Keratinocyte (primary cell): ENCODE measurements at regions not wholly inside any gene's neighbourhood (a gene's known extent, or its start where the extent isn't known, plus 50 kb on each side); places are given as distances from the start of the nearest gene placed in this dataset.

ENCODE experiments used
- DNase-seq: peaks from one replicate; pipeline ENCODE4 v3.0.0-alpha.2; 2011; ENCODE audit warnings: low read depth, missing footprints, low spot score
- FAIRE-seq: peaks from 2 replicates; lab custom pipeline; 2011; peaks lifted over from hg19 to GRCh38; lab: Jason Lieb, UNC
- H2AFZ ChIP-seq: 2 replicates; pipeline ENCODE4 v1.6.0; 2012; ENCODE audit warnings: low read length, control low read depth, inconsistent platforms; ENCODE audit not compliant: control insufficient read depth
- H3K27ac ChIP-seq: 2 replicates; pipeline ENCODE4 v1.5.1; 2011; ENCODE audit warnings: low read length; ENCODE audit not compliant: control insufficient read depth, insufficient read depth
- H3K27me3 ChIP-seq: 3 replicates; pipeline ENCODE4 v1.6.0; 2011; ENCODE audit warnings: low read length; ENCODE audit not compliant: control insufficient read depth, insufficient read depth; ENCODE audit errors: extremely low read depth
- H3K36me3 ChIP-seq, 2 experiments: 2 replicates in 1 of 2; 3 replicates in 1 of 2; pipeline ENCODE4 v1.5.1; 2011; ENCODE audit warnings: low read length in 2 of 2, mild to moderate bottlenecking in 1 of 2; ENCODE audit not compliant: control insufficient read depth in 2 of 2, insufficient read depth in 2 of 2; ENCODE audit errors: extremely low read depth in 1 of 2
- H3K4me1 ChIP-seq: 3 replicates; pipeline ENCODE4 v1.5.1; 2011; ENCODE audit warnings: low read length; ENCODE audit not compliant: control insufficient read depth, insufficient read depth; ENCODE audit errors: extremely low read depth
- H3K4me2 ChIP-seq: 3 replicates; pipeline ENCODE4 v1.6.0; 2011; ENCODE audit warnings: low read depth, low read length; ENCODE audit not compliant: control insufficient read depth, insufficient read depth; ENCODE audit errors: extremely low read depth
- H3K4me3 ChIP-seq, 3 experiments: fragments of 200-600 bp in 1 of 3; sonication (generic) in 1 of 3; 2 replicates in 2 of 3; 3 replicates in 1 of 3; pipeline ENCODE4 v1.5.1; 2011 to 2016; ENCODE audit warnings: low read length in 3 of 3, mild to moderate bottlenecking in 3 of 3, control low read depth in 2 of 3, inconsistent platforms in 1 of 3, low read depth in 1 of 3, mixed read lengths in 1 of 3, mixed run types in 1 of 3, moderate library complexity in 1 of 3; ENCODE audit not compliant: control insufficient read depth in 2 of 3, insufficient read depth in 2 of 3; ENCODE audit errors: extremely low read depth in 1 of 3
- H3K79me2 ChIP-seq: 2 replicates; pipeline ENCODE4 v1.6.0; 2012; ENCODE audit warnings: low read length; ENCODE audit not compliant: control insufficient read depth, insufficient read depth
- H3K9ac ChIP-seq: 3 replicates; pipeline ENCODE4 v1.6.0; 2011; ENCODE audit warnings: low read length; ENCODE audit not compliant: control insufficient read depth, insufficient read depth; ENCODE audit errors: extremely low read depth
- H3K9me1 ChIP-seq: 3 replicates; pipeline ENCODE4 v1.6.0; 2011; ENCODE audit warnings: low read length; ENCODE audit not compliant: control insufficient read depth, insufficient read depth; ENCODE audit errors: extremely low read depth
- H3K9me3 ChIP-seq: 2 replicates; pipeline ENCODE4 v1.5.1; 2012; ENCODE audit warnings: low read depth, low read length; ENCODE audit not compliant: control insufficient read depth
- H4K20me1 ChIP-seq: 3 replicates; pipeline ENCODE4 v1.6.0; 2011; ENCODE audit warnings: low read length; ENCODE audit not compliant: control insufficient read depth, insufficient read depth; ENCODE audit errors: extremely low read depth
- CTCF ChIP-seq, 3 experiments: IDR thresholded peaks in 1 of 3; conservative IDR thresholded peaks in 1 of 3; optimal IDR thresholded peaks in 1 of 3; 2 replicates in 2 of 3; 3 replicates in 1 of 3; pipeline versions ENCODE3 to v1.5.1; 2011; ENCODE audit warnings: low read length in 3 of 3, mild to moderate bottlenecking in 3 of 3, moderate library complexity in 2 of 3, control low read depth in 1 of 3, inconsistent platforms in 1 of 3; ENCODE audit not compliant: insufficient read depth in 2 of 3; ENCODE audit errors: extremely low read depth in 1 of 3
- EZH2 ChIP-seq: IDR thresholded peaks from one replicate; pipeline ENCODE4 v1.6.1; 2012; ENCODE audit warnings: inconsistent platforms, mild to moderate bottlenecking, low read length, moderate library complexity
- dilution Hi-C: fragments of 300-500 bp; cut with MboI; formaldehyde crosslinking; loops from one replicate; pipeline ENCODE4 v1.7.0; 2020; ENCODE audit warnings: low sequenced_read_pairs; ENCODE audit not compliant: extremely low pct_ligation_motif_present

- no peak overlapping the region for H3K9ac ChIP-seq
- H3K79me2 ChIP-seq = peaks cover 78% of the 10 kb centered on the region
- DNase-seq = no peak
- dilution Hi-C loops = no loop called here
- no peaks in the 10 kb centered on the region for H3K9me3 ChIP-seq
- no peaks in the 10 kb centered on the region for H3K4me1 ChIP-seq
- H3K4me3 ChIP-seq = no peak overlapping the region
- no peaks in the 10 kb centered on the region for H3K36me3 ChIP-seq
- no peak for FAIRE-seq
- peaks cover 6% of the 10 kb centered on the region for H4K20me1 ChIP-seq
- no peaks in the 10 kb centered on the region for H3K9me1 ChIP-seq
- no peak overlapping the region for H3K27ac ChIP-seq
- no peaks in the 10 kb centered on the region for H3K27me3 ChIP-seq
- TF ChIP-seq CTCF (optimal IDR thresholded peaks at IDR 0.05 in 1 of 3, IDR thresholded peaks at IDR 0.05 in 1 of 3, conservative IDR thresholded peaks at IDR 0.05 in 1 of 3; ENCODE audit: extremely low read depth in 1 of 3, insufficient read depth in 2 of 3, low read length in 3 of 3) (no peak), EZH2 (no peak)
- H3K4me2 ChIP-seq = no peak overlapping the region
- no peak overlapping the region for H2AFZ ChIP-seq
Measured at GRCh38 chr14:71339650-71340415, 432.6 kb downstream of the PCNX1 start.

GRCh38 chr14:71341156-71341555 is 433.9 kb downstream of the PCNX1 start:
- Histone ChIP-seq H3K36me3 (no peaks in the 10 kb centered on the region), H3K9ac (no peak overlapping the region), H3K9me1 (no peaks in the 10 kb centered on the region), H3K79me2 (peaks cover 79% of the 10 kb centered on the region), H4K20me1 (peaks cover 4% of the 10 kb centered on the region), H2AFZ (no peak overlapping the region), H3K9me3 (no peaks in the 10 kb centered on the region), H3K4me1 (no peaks in the 10 kb centered on the region), H3K27ac (no peak overlapping the region), H3K4me3 (no peak overlapping the region), H3K4me2 (no peak overlapping the region), H3K27me3 (no peaks in the 10 kb centered on the region)
- no peak for FAIRE-seq
- dilution Hi-C loops = no loop called here
- no peak for DNase-seq
- no peak for TF ChIP-seq EZH2
- no peak for TF ChIP-seq CTCF (optimal IDR thresholded peaks at IDR 0.05 in 1 of 3, IDR thresholded peaks at IDR 0.05 in 1 of 3, conservative IDR thresholded peaks at IDR 0.05 in 1 of 3; ENCODE audit: extremely low read depth in 1 of 3, insufficient read depth in 2 of 3, low read length in 3 of 3)
